HG03460 (cell line): ENCODE measurements at regions not wholly inside any gene's neighbourhood (a gene's known extent, or its start where the extent isn't known, plus 50 kb on each side); places are given as distances from the start of the nearest gene placed in this dataset.
"Not testable (repeated sequence)": the region's sequence is repeated elsewhere in the genome, so short reads cannot be mapped to it uniquely, and the experiment has no call there.

ENCODE experiments used
- ATAC-seq: cut with Tn5 transposase; IDR thresholded peaks from one replicate; pipeline ENCODE4 v1.9.1; 2021; ENCODE audit not compliant: unreplicated experiment

DNA sequence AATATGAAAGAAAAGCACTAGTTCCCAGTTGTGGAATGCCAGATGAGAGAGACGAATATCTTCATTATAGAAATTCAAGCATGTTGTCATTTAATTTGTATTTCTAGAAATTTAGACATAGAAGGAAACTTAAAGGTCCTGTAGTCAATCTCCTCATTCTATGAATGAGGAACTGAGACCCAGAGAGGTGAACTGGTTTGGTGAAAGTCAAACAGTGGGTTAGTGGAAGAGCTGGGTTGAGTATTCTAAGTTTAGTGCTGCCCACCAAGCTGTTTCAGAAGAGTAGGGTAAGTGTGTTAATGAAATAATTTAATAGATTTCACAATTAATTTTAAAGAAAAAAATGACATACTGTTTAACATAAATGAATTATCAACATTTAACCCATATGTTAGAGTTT, 655.2 kb downstream of the FAM133A start:
- no peak for ATAC-seq

DNA sequence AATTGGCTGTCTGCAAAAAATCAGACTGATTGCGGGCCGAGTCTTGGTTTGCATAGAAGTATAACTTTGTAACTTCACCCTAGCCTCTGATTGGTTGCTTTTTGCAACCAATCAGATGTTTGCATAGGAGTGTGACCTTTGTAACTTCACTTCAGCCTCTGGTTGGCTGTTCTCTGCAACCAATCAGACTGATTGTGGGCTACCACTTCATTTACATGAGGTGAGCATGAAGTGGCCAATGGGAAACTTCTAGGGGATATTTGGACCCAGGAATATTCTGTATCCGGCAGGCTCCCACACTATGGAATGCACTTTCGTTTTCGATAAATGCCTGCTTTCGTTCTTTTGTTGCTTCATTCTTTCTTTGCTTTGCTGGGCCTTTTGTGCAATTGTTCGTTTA, 667.7 kb downstream of the FAM133A start:
- not testable (repeated sequence) for ATAC-seq

GRCh38 chrX:94361241-94361640, 687.2 kb downstream of the FAM133A start:
- ATAC-seq = no peak

- no peak for ATAC-seq
Measured at GRCh38 chrX:94365736-94366135, 691.7 kb downstream of the FAM133A start.

GRCh38 chrX:94366616-94367015, 692.6 kb downstream of the FAM133A start:
- ATAC-seq = no peak

DNA sequence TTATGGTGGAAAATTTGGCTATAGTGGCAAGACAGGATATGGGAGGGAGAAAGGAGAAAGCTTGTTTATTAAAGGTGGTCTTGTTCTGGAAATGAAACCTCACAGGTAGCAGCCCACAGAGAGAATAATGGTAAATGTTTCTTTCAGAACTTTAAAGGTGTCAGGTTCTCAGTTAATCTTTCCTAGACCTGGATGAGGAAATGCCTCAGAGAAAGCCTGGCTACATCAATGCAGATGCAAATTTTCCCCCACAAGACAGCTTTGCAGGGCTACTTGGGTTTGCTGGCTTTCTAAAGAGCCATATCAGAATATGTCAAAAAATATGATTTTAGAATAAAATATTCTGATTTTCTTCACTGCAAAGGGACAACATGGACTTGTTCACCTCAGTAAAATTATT, 715.0 kb downstream of the FAM133A start:
- no peak for ATAC-seq

GRCh38 chrX:94400488-94400887, 726.5 kb downstream of the FAM133A start:
- peak; percentile 81 for ATAC-seq

- no peak for ATAC-seq
Measured at GRCh38 chrX:94401426-94401825, 727.4 kb downstream of the FAM133A start.

DNA sequence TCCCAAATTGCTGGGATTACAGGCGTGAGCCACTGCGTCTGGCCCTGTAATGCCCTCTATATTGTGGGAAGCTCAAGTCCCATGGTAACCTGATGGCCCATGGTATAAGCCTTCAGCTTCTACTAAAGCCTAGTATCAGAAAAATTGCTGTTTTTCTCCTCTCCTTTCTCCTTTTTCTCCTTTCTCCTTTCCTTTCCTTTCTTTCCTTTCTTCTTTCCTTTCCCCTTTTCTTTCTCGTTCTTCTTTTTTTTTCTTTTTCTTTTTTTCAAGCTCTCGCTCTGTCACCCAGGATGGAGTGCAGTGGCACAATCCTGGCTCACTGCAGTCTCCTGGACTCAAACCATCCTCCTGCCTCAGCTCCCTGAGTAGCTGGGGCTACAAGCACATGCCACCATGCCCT, 740.7 kb downstream of the FAM133A start:
- ATAC-seq = no peak

GRCh38 chrX:94418065-94418464, 744.1 kb downstream of the FAM133A start:
- ATAC-seq = no peak

- ATAC-seq = no peak
Measured at GRCh38 chrX:94424456-94424855, 750.5 kb downstream of the FAM133A start.

GRCh38 chrX:94430091-94430490, 756.1 kb downstream of the FAM133A start:
- no peak for ATAC-seq

- ATAC-seq = no peak
Measured at GRCh38 chrX:94435799-94436198, 761.8 kb downstream of the FAM133A start.

DNA sequence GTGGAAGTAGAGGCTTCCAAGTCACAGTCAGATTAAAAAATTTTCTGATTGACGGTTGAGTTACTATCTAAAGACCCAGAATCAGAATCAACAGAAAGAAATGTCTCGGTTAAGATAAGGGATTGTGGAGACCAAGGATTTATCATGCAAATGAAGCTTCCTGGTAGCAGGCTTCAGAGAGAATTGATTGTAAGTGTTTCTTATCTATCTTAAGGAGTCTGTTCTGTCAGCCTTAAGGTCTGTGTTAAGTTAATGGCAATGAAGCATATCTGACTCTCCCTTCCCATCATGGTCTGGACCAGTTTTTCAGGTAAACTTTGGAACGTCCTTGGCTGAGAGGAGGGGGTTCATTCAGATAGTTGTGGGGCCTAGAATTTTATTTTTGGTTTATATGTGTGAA, 780.2 kb downstream of the FAM133A start:
- no peak for ATAC-seq

DNA sequence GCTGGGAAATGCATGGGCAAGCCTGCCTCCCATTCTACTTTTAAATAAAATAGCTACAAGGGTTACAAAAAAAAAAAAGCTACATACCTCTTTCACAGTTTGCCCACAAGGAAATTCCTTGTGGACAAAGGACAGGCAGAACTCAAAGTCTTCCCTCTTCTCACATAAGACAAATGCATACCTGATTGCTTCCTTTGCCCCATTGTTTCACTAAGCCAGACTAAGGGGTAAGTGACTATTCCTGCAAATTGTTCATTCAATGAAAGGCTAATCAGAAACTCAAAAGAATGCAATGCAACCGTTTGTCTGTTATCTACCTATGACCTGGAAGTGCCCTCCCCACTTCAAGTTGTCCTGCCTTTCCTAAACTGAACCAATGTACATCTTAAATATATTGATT, 780.6 kb downstream of the FAM133A start:
- no peak for ATAC-seq

GRCh38 chrX:94455782-94456181, 781.8 kb downstream of the FAM133A start:
- no peak for ATAC-seq

DNA sequence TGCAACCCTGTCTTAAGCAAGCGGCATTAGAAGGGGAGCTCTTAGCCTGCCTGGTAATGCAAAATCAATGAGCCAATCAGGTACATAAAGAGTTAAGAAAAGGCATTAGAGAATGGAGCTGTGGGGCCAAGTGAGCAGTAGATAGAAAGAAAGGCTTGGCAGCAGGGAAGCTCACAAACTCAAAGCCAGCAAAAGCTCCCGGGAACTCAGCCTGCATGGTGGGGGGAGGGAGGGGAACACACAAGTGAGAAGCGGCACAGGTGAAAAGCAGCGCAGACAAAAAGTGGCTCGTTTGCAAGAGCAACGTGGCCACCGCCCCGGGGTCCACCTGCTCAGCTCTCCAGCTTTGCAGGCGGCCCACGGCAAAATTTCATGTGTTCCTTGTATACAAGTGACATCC, 818.5 kb downstream of the FAM133A start:
- no peak for ATAC-seq

GRCh38 chrX:94493405-94493804, 819.4 kb downstream of the FAM133A start:
- ATAC-seq = no peak

DNA sequence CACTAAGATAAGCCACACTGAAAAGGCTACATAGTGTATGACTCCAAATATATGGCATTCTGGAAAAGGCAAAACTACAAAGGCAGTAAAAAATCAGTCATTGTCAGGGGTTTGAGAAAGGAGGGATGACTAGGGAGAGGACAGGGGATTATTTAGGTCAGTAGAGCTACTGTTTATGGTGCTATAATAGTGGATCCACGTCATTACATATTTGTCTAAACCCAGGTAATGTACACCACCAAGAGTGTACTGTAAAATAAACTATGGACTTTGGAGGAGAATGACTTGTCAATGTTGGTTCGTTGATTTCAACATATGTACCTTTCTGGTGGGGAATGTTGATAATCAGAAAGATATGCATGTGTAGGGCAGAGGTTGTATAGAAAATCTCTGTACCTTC, 837.6 kb downstream of the FAM133A start:
- no peak for ATAC-seq

DNA sequence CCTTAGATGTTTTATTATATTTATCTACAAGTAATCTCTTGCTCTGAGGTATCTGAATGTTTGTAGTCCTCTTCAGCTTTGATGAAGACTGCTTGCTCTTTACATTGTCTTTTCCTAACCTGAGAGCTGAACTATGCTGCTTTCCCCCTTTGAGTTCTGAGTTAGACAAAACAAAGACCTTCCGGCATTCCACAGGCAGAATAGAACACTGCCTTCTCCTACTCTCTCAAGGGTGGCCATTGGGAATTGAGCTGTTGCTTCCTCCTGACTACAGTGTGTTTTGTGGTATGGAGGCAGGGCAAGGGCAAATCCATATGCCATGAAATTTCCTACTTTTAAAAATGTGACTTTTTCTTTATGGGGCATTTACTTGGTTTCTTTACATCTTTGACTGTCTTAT, 841.0 kb downstream of the FAM133A start:
- no peak for ATAC-seq

- no peak for ATAC-seq
Measured at GRCh38 chrX:94524867-94525266, 850.9 kb downstream of the FAM133A start.

- ATAC-seq = no peak
Measured at GRCh38 chrX:94545722-94546121, 871.7 kb downstream of the FAM133A start.

DNA sequence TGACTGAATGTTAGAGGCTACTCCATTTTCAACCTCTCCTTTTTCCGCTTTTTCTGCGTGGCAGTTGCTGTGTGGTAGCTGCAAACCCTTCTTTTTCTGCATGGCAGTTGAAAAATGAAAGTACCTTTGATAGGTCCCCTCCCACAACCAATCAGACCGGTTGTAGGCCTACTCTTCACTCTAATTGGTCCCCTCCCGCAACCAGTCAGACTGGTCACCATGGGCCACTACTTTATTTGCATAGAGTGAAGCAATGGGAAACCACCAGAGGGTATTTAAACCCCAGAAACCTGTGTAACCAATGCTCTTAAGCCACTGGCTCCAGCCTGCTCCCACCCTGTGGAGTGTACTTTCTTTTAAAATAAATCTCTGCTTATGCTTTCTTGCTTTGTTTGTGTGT, 877.8 kb downstream of the FAM133A start:
- ATAC-seq = no peak

DNA sequence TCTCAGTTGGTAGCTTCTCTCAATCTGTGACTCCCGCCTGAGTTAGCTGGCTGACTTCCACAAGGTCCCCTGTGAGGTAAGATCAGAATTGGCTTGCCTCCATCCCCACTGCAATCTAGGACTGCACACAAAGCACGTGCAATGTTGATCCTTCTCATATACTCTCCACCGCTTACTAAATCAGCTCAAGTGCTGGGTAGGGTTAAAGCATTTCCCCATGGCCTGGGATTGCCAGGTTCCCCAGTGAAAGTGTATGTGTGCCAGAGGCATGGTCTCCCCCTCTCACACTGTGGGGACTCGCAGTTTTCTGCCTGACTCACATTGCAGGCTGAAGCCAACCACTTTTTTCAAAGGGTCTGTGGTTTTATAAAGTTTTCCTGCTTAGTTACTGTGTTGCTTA, 886.9 kb downstream of the FAM133A start:
- ATAC-seq = no peak
